ENCODE measurements at regions not wholly inside any gene's neighbourhood (a gene's known extent, or its start where the extent isn't known, plus 50 kb on each side); places are given as distances from the start of the nearest gene placed in this dataset.

GRCh38 chr10:80871083-80871482, 333.4 kb downstream of the SH2D4B start:
- no peak overlapping the region for H3K4me3 ChIP-seq (ENCODE audit: insufficient read depth, low read length, poor library complexity, severe bottlenecking)
- no peaks in the 10 kb centered on the region for H3K9me2 ChIP-seq (replicated peaks; ENCODE audit: insufficient read depth, low read length)
- H3K9me3 ChIP-seq (ENCODE audit: insufficient read depth, low read length), result no peaks in the 10 kb centered on the region
- H3F3A ChIP-seq (ENCODE audit: insufficient read depth), result no peaks in the 10 kb centered on the region
- H3K27ac ChIP-seq (ENCODE audit: low read depth, low read length), result no peak overlapping the region
- H3K27me3 ChIP-seq (ENCODE audit: low read length), result no peaks in the 10 kb centered on the region
- H2AFZ ChIP-seq (ENCODE audit: low read depth, low read length, severe bottlenecking), result no peak overlapping the region
- H3K36me3 ChIP-seq (ENCODE audit: low read length), result no peaks in the 10 kb centered on the region
- no peaks in the 10 kb centered on the region for H3K79me2 ChIP-seq (ENCODE audit: insufficient read depth, low read length)
- TF ChIP-seq CTCF (IDR thresholded peaks at IDR 0.05; ENCODE audit: insufficient read depth, low read length, poor library complexity, severe bottlenecking) (no peak), EZH2phosphoT487 (conservative IDR thresholded peaks at IDR 0.05; ENCODE audit: low read length) (no peak)
- H3K4me2 ChIP-seq (ENCODE audit: low read depth, low read length, poor library complexity, severe bottlenecking), result no peak overlapping the region
- H3K9ac ChIP-seq (ENCODE audit: low read length), result no peak overlapping the region
- no peaks in the 10 kb centered on the region for H4K20me1 ChIP-seq (ENCODE audit: low read depth, low read length)

- Histone ChIP-seq H3K9me2 (replicated peaks; ENCODE audit: insufficient read depth, low read length) (no peaks in the 10 kb centered on the region), H4K20me1 (ENCODE audit: low read depth, low read length) (no peaks in the 10 kb centered on the region), H3K27ac (ENCODE audit: low read depth, low read length) (no peak overlapping the region)
Observed at GRCh38 chr10:80878330-80878729, 340.6 kb downstream of the SH2D4B start.

GRCh38 chr10:80890146-80890545, 352.4 kb downstream of the SH2D4B start:
- Histone ChIP-seq H3K9ac (ENCODE audit: low read length) (no peak overlapping the region), H3K27ac (ENCODE audit: low read depth, low read length) (no peak overlapping the region), H3K9me3 (ENCODE audit: insufficient read depth, low read length) (no peaks in the 10 kb centered on the region), H3K9me2 (replicated peaks; ENCODE audit: insufficient read depth, low read length) (no peaks in the 10 kb centered on the region), H3K79me2 (ENCODE audit: insufficient read depth, low read length) (no peaks in the 10 kb centered on the region), H3K4me2 (ENCODE audit: low read depth, low read length, poor library complexity, severe bottlenecking) (no peak overlapping the region), H3K27me3 (ENCODE audit: low read length) (no peaks in the 10 kb centered on the region), H2AFZ (ENCODE audit: low read depth, low read length, severe bottlenecking) (no peak overlapping the region), H3K4me3 (ENCODE audit: insufficient read depth, low read length, poor library complexity, severe bottlenecking) (no peak overlapping the region), H4K20me1 (ENCODE audit: low read depth, low read length) (no peaks in the 10 kb centered on the region), H3K36me3 (ENCODE audit: low read length) (no peaks in the 10 kb centered on the region), H3F3A (ENCODE audit: insufficient read depth) (no peaks in the 10 kb centered on the region)
- no peak for TF ChIP-seq CTCF (IDR thresholded peaks at IDR 0.05; ENCODE audit: insufficient read depth, low read length, poor library complexity, severe bottlenecking)
- no peak for TF ChIP-seq EZH2phosphoT487 (conservative IDR thresholded peaks at IDR 0.05; ENCODE audit: low read length)

More at GRCh38 chr10:80878330-80878729, 340.6 kb downstream of the SH2D4B start:
- no peaks in the 10 kb centered on the region for H3K27me3 ChIP-seq (ENCODE audit: low read length)
- H3K9ac ChIP-seq (ENCODE audit: low read length), result no peak overlapping the region
- TF ChIP-seq CTCF (IDR thresholded peaks at IDR 0.05; ENCODE audit: insufficient read depth, low read length, poor library complexity, severe bottlenecking) (no peak), EZH2phosphoT487 (conservative IDR thresholded peaks at IDR 0.05; ENCODE audit: low read length) (no peak)
- no peaks in the 10 kb centered on the region for H3K9me3 ChIP-seq (ENCODE audit: insufficient read depth, low read length)
- H3F3A ChIP-seq (ENCODE audit: insufficient read depth), result no peaks in the 10 kb centered on the region
- no peaks in the 10 kb centered on the region for H3K79me2 ChIP-seq (ENCODE audit: insufficient read depth, low read length)
- no peak overlapping the region for H3K4me3 ChIP-seq (ENCODE audit: insufficient read depth, low read length, poor library complexity, severe bottlenecking)
- no peaks in the 10 kb centered on the region for H3K36me3 ChIP-seq (ENCODE audit: low read length)
- no peak overlapping the region for H2AFZ ChIP-seq (ENCODE audit: low read depth, low read length, severe bottlenecking)
- H3K4me2 ChIP-seq (ENCODE audit: low read depth, low read length, poor library complexity, severe bottlenecking), result no peak overlapping the region

All from SU-DHL-6 (cell line).